ENCODE measurements at regions not wholly inside any gene's neighbourhood (a gene's known extent, or its start where the extent isn't known, plus 50 kb on each side); places are given as distances from the start of the nearest gene placed in this dataset.

DNA sequence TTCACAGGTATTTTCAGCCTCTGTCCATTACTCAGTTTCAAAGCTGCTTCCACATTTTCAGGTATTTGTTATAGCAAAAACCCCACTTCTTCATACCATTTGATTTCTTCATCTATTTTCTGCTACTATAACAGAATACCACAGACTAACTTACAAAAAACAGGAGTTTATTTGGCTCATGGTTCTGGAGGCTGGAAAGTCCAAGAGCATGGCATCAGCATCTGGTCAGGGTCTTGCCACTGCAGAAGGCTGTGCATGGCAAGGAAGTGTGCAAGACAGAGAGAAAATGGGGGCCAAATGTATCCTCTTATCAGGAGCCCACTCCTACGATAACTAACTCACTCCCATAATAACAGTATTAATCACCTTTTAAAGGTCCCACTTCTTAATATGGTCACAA, 82.8 kb upstream of the FOXA2 start:
- ATAC-seq (ENCODE audit: poor library complexity), result no peak
- H3K27me3 ChIP-seq (ENCODE audit: control insufficient read depth in 1 of 2, insufficient read depth in 2 of 2, low read length in 2 of 2), result no peaks in the 10 kb centered on the region
- no peak overlapping the region for H3K4me3 ChIP-seq (ENCODE audit: low read length)
- H3K36me3 Mint-ChIP-seq (ENCODE audit: low read depth), result no peaks in the 10 kb centered on the region
- POLR2A ChIA-PET, result no interaction called here
- CTCF ChIA-PET, result no interaction called here
- DNase-seq, result no peak
- intact Hi-C loops (cut with DNase I, micrococcal nuclease), result no loop called here
- H3K9me3 ChIP-seq (ENCODE audit: control insufficient read depth in 1 of 2, insufficient read depth in 1 of 2, low read length in 2 of 2), result peaks cover 3 to 7% of the 10 kb centered on the region in 2 experiments
- TF ChIP-seq, protein P1, sequence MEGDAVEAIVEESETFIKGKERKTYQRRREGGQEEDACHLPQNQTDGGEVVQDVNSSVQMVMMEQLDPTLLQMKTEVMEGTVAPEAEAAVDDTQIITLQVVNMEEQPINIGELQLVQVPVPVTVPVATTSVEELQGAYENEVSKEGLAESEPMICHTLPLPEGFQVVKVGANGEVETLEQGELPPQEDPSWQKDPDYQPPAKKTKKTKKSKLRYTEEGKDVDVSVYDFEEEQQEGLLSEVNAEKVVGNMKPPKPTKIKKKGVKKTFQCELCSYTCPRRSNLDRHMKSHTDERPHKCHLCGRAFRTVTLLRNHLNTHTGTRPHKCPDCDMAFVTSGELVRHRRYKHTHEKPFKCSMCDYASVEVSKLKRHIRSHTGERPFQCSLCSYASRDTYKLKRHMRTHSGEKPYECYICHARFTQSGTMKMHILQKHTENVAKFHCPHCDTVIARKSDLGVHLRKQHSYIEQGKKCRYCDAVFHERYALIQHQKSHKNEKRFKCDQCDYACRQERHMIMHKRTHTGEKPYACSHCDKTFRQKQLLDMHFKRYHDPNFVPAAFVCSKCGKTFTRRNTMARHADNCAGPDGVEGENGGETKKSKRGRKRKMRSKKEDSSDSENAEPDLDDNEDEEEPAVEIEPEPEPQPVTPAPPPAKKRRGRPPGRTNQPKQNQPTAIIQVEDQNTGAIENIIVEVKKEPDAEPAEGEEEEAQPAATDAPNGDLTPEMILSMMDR (IDR thresholded peaks at IDR 0.05), result no peak
- H3K4me3 Mint-ChIP-seq, result no peak overlapping the region
- H3K4me1 Mint-ChIP-seq (ENCODE audit: low read depth), result no peaks in the 10 kb centered on the region
- no peaks in the 10 kb centered on the region for H3K4me1 ChIP-seq (ENCODE audit: insufficient read depth, low read length)
- no peaks in the 10 kb centered on the region for H3K36me3 ChIP-seq (ENCODE audit: insufficient read depth, low read length)
- peaks cover 17% of the 10 kb centered on the region for H3K27me3 Mint-ChIP-seq
- no peak overlapping the region for H3K27ac Mint-ChIP-seq
- H3K9me3 Mint-ChIP-seq, result peaks cover 13% of the 10 kb centered on the region
- no peak overlapping the region for H3K27ac ChIP-seq (ENCODE audit: low read depth in 1 of 2, low read length in 2 of 2)

- H3K36me3 Mint-ChIP-seq (ENCODE audit: low read depth), result no peaks in the 10 kb centered on the region
- H3K27ac Mint-ChIP-seq, result no peak overlapping the region
Observed at GRCh38 chr20:22672191-22672590, 87.8 kb upstream of the FOXA2 start.

DNA sequence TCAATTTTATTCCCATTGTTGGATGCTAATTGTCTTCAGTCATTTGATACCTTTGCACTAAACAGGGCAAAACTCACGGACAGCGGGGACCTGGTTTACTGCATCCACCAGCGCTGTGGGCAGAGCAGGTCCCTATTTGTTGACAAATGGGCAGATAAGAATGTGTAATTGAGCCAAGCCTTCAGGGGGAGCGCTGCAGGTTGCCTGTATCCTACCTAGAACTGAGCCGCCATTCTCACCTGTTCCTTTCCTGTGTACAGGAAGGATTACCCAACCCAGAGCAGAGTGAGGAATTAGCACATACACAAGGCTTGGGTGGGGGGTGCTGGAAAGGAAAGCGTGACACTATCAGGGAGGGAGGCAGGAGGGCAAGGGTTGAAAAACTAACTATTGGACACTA, 89.1 kb upstream of the FOXA2 start:
- ATAC-seq (ENCODE audit: poor library complexity), result no peak
- TF ChIP-seq, protein P1 (IDR thresholded peaks at IDR 0.05), result no peak
- Mint-ChIP-seq H3K4me3 (no peak overlapping the region), H3K27me3 (peaks cover 11% of the 10 kb centered on the region), H3K4me1 (ENCODE audit: low read depth) (no peaks in the 10 kb centered on the region), H3K27ac (no peak overlapping the region), H3K9me3 (peaks cover 13% of the 10 kb centered on the region), H3K36me3 (ENCODE audit: low read depth) (no peaks in the 10 kb centered on the region)
- H3K4me1 ChIP-seq (ENCODE audit: insufficient read depth, low read length), result no peaks in the 10 kb centered on the region
- ChIA-PET CTCF (no interaction called here), POLR2A (no interaction called here)
- no peaks in the 10 kb centered on the region for H3K36me3 ChIP-seq (ENCODE audit: insufficient read depth, low read length)
- H3K9me3 ChIP-seq (ENCODE audit: control insufficient read depth in 1 of 2, insufficient read depth in 1 of 2, low read length in 2 of 2), result peaks cover 0 to 14% of the 10 kb centered on the region in 2 experiments
- no peak overlapping the region for H3K4me3 ChIP-seq (ENCODE audit: low read length)
- no peak overlapping the region for H3K27ac ChIP-seq (ENCODE audit: low read depth in 1 of 2, low read length in 2 of 2)
- intact Hi-C loops (cut with DNase I, micrococcal nuclease), result no loop called here
- no peaks in the 10 kb centered on the region for H3K27me3 ChIP-seq (ENCODE audit: control insufficient read depth in 1 of 2, insufficient read depth in 2 of 2, low read length in 2 of 2)
- no peak for DNase-seq

More at GRCh38 chr20:22672191-22672590, 87.8 kb upstream of the FOXA2 start:
- Mint-ChIP-seq H3K27me3 (peaks cover 16% of the 10 kb centered on the region), H3K4me1 (ENCODE audit: low read depth) (no peaks in the 10 kb centered on the region), H3K4me3 (no peak overlapping the region), H3K9me3 (peaks cover 15% of the 10 kb centered on the region)
- no peaks in the 10 kb centered on the region for H3K4me1 ChIP-seq (ENCODE audit: insufficient read depth, low read length)
- intact Hi-C loops (cut with DNase I, micrococcal nuclease), result no loop called here
- H3K4me3 ChIP-seq (ENCODE audit: low read length), result no peak overlapping the region
- DNase-seq (no peak), ATAC-seq (ENCODE audit: poor library complexity) (no peak)
- H3K36me3 ChIP-seq (ENCODE audit: insufficient read depth, low read length), result no peaks in the 10 kb centered on the region
- ChIA-PET POLR2A (no interaction called here), CTCF (no interaction called here)
- H3K9me3 ChIP-seq (ENCODE audit: control insufficient read depth in 1 of 2, insufficient read depth in 1 of 2, low read length in 2 of 2), result peaks cover 3 to 7% of the 10 kb centered on the region in 2 experiments
- TF ChIP-seq, protein P1 (IDR thresholded peaks at IDR 0.05), result no peak
- H3K27ac ChIP-seq (ENCODE audit: low read depth in 1 of 2, low read length in 2 of 2), result no peak overlapping the region
- no peaks in the 10 kb centered on the region for H3K27me3 ChIP-seq (ENCODE audit: control insufficient read depth in 1 of 2, insufficient read depth in 2 of 2, low read length in 2 of 2)

All from CD4-positive, alpha-beta T cell (primary cell).